ENCODE measurements at regions not wholly inside any gene's neighbourhood (a gene's known extent, or its start where the extent isn't known, plus 50 kb on each side); places are given as distances from the start of the nearest gene placed in this dataset.

DNA sequence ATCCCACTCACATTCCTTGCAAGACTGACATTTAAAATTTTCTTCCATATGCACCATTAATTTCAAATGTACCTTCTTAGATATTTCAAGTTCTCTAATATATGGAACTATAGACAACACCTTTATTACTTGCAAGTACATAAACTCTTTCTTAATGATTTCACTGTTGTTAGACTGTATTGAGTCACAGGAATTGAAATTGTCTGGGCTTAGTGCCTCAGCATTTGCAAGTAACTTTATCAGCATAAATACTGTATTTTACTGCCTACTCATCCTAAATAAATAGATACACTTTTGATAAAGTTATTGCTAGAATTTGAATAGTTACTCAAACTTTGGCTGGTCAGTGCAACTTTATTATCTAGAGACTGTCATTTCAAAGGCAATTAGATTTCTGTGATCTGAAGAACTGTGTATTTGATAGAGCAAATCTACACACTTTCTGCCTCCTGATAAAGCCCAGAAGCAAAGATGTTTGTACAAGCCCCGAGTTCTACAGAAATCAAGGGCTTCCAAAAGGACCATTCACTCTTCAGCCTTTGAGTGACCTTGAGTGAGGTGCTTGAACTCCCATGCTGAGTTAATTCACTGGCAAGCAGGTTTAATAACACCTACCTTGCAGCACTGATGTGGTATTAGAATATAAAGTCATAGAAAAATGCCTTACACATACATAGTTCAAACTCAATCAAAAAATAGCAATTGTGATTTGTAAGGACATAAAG is 91.6 kb downstream of the COX7C start:
- TF ChIP-seq POLR2A (IDR thresholded peaks at IDR 0.05; ENCODE audit: low read depth, low read length), result no peak
- no peak for TF ChIP-seq TAF1 (IDR thresholded peaks at IDR 0.05; ENCODE audit: borderline replicate concordance, low read depth, low read length)
